ENCODE measurements at regions not wholly inside any gene's neighbourhood (a gene's known extent, or its start where the extent isn't known, plus 50 kb on each side); places are given as distances from the start of the nearest gene placed in this dataset.

GRCh38 chr11:134800826-134801225, 388.8 kb upstream of the B3GAT1 start:
- DNase-seq (ENCODE audit: low spot score): no peak

- no peak for DNase-seq (ENCODE audit: low spot score)
Observed at GRCh38 chr11:134800130-134800529, 388.1 kb upstream of the B3GAT1 start.

DNA sequence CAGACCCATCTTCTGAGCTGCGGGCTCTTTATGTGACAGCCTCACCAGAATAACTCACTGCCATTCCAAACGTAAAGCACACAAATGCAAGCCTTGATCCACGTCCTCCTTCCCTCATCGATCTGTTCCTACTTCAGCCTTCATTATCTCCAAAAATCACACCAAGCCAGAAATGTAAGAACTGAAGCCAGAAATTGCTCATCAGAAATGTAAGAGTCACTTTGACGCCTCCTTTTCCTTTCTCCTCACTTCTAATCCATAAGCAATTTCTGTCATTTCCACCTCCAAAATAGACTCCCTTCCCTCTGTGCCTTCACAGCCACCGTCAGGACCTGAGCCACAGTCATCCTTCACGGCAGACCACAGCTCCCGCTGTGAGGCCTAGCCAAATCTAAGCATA, 387.3 kb upstream of the B3GAT1 start:
- DNase-seq (ENCODE audit: low spot score): no peak

DNA sequence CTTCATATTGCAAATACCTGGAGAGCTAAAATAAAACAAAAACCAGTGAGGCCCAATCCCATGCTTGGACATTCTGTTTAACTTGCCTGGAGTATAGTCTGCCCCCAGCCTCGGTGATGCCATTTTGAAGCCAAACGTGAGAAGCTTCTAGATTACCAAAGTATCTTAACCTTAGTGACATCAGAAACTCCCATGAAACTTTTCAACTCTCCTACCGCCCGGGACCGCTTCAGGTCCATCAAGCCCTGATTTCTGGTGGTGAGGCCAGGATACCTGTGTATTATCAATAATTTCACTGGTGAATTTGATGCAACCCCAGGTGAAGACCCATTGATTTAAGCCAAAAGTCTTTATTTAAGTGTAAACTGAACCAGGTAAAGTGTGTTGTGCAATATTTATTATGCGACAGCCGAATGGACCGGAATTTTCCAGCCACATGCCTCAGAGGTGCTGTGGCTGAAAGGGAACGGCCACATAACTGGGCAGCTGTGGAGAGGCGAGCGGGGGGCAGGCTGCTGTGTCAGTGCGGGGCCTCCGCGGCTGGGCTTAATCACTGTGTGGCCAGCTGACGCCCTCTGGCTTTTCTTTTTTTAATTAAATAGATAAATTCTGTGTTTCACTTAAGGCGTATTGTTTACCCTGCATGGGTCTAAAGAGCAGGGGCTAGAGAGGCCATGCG, 385.5 kb upstream of the B3GAT1 start:
- DNase-seq (ENCODE audit: low spot score): no peak

DNA sequence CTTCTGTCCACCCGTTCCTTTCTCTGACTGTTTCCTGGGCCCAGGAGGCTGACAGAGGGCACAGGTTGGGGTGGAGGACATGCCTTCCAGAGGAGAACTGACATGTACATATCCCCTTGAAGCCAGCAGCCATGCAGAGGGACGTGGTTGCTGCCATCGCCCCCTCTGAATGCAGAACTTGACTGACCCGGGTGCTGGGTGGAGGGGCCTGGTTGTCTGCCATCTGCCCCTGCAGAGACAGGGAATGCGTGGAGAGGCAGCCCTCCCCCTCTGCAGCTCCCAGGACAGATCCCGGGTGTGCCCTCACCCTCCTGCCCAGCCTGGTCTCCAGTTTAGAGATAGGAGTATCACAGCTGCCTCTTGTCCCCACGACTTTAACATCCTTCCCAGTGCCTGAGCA, 383.0 kb upstream of the B3GAT1 start:
- no peak for DNase-seq (ENCODE audit: low spot score)

- no peak for DNase-seq (ENCODE audit: low spot score)
Observed at GRCh38 chr11:134794192-134794591, 382.1 kb upstream of the B3GAT1 start.

- DNase-seq (ENCODE audit: low spot score): no peak
Observed at GRCh38 chr11:134792677-134793076, 380.6 kb upstream of the B3GAT1 start.

DNA sequence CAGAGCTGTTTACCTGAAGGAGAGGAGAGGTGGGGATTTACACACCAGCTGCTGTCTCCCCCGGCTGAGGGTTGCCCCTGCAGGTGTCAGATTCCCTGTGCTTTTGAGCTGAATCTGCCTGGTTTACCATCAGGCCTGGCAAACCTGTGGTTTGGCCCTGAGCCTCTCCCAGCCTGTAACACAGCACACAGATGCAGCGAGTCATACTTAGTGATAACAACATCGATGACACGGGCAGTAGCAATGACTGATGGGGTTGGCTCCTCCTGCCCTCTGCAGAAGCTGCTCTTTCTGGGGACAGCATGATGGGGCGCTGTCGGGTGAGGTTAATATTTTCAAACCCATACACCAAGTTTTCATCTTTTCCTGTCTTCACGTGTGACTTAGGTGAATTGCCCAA, 380.0 kb upstream of the B3GAT1 start:
- DNase-seq (ENCODE audit: low spot score): no peak

- no peak for DNase-seq (ENCODE audit: low spot score)
Observed at GRCh38 chr11:134791102-134791501, 379.1 kb upstream of the B3GAT1 start.

DNA sequence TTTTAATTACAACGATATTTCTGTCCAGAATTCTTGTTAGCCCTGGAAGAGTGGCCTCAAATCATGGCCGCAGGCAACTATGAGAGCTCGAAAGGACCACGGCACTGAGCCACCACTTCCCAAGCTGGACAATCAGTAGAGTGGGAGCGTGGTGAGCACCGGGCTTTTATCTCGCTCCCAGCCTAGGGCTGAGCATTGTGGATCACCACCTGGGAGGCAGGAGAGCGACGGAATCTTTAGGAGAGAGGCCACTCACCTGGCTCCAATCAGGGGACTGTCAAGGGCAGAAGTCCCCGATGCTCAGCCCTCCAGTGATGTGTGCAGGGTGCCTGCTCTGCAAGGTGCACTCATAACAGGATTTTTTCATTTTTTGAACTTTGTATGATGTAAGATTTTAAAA, 377.1 kb upstream of the B3GAT1 start:
- no peak for DNase-seq (ENCODE audit: low spot score)

GRCh38 chr11:134786636-134787035, 374.6 kb upstream of the B3GAT1 start:
- no peak for DNase-seq (ENCODE audit: low spot score)

DNA sequence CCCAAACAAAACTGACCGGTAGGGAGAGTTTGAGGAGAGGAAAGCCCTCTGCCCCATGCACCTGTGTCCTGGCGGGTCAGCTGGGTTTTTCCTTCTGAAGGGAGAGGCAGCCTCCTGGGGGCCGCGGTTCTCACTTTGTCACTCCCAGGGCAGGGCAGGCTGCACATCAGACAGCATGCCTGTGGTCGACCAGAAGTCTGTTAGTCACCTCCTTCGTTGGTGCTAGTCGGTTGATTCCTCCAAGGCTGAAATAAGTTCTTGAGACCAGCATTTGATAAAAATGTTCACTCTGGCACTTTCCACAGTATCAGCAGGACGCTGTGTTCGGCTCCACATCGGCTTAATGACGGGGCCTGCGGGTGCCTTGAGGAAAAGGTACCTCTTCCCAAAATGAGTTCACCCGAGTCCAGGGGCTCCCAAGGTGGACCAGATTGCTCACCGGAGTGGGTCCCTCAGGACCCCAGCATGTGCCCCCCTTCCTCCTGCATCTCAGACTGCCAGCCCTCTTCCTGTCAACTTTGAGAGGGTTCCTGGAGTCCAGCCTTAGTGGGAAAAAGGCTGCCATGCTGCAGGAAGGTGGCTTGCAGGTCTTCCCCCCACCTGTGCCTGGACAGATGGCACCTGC, 373.7 kb upstream of the B3GAT1 start:
- no peak for DNase-seq (ENCODE audit: low spot score)

GRCh38 chr11:134785059-134785458, 373.0 kb upstream of the B3GAT1 start:
- no peak for DNase-seq (ENCODE audit: low spot score)

DNA sequence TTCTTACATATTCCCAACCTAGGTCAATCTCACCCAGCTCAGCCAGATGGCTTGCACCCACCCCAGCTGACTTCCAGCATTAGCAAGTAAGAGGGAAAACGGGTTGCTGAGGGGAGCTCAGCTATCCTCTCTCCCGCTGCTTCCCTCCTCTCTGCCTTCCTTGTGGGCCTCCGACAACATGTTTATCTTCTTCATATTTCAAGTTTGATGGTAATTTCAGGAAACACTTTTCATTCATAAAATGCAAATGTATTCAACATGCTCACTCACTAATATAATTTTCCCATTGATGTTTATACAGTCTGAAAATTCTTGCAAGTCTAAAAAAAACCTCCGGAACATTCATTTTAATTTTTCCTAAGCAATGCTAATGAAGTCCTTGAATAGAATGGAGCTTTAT, 372.5 kb upstream of the B3GAT1 start:
- DNase-seq (ENCODE audit: low spot score): no peak

DNA sequence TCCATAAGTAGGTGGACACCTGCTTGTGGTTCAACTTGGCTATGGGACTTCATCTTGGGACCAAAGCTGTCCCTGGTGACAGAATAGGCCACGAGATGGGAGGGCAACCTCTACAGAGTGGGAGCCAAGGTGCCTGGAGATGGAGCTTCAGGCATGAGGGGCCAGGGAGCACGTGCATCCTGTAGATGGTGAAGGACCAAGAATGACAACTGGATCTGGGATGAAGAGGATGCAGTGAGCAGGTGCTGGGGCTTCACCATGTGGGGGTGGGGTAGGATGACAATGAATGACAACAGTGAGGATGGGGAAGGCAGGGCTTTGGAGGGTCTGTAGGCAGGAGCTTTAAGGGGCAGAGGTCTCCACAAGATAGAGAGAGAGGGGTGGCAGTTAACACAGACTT, 372.0 kb upstream of the B3GAT1 start:
- DNase-seq (ENCODE audit: low spot score): no peak

DNA sequence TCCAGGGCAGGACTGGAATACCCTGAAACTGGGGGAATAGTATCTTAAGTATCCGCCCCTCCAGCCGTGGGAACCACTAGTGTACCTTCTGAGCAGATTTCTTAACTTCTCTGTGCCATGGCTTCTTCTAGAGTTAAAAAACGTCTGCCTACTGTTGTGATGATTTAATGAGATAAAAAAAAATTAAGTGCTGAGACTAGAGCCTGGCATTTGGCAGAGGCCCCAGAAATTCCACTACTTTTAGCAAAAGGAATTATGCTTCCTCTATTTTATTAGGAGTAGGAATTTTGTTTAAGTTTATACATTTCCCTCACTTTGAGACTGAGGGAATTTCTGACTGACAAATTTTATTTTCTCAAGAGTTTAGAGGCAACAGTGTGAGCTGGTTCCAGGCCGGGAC, 371.2 kb upstream of the B3GAT1 start:
- no peak for DNase-seq (ENCODE audit: low spot score)

DNA sequence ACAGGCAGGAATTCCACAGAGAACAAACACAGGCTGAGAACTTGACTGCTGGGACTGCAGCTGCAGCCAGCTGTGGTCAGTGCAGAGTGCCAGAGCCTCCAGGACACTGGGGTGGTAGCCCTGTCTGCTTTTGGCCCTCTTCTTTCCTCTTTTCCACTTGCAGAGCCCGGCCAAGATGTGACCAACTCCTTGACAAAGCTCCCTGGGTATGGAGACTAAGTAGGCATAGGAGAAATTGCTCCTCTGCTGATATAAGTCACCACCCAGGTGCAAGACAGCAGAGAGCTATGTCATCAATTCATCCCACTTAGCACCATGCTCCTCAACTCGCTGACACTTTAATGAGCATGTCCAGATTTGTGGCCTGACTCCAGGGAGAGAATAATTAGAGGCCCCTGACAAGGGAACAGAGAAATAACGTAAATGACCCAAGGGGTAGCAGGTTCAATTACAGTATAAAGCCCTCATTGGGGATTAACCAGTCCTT, 369.4 kb upstream of the B3GAT1 start:
- no peak for DNase-seq (ENCODE audit: low spot score)

DNA sequence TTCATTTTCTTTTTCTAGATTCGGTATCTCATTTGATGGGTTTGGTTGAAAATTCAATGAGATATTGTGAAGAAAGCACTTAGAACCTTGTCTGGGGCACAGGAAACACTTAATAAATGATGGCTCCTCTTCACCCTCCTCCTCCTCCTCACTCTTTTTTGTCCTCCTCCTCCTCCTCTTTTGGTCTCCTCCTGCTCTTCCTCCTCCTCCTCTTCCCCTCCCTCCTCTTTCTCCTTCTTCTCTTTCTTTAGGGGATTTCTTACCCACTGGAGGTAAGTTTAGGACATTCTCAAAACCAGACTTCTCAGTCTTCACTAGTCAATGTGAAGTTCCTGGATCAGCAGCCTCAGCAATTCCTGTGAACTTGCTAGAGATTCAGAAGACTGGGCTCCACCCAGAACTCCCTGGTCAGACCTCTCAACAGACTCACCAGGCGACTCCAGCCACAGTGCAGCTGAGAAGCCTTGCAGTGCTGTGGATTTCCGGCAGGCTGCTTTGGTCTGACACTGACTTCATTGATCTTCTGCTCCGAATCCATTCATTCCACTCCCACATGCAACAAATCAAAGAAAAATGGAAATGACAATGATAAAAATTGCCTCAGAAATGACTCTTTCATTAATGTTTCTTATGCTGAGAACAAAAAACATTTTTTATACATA, 368.6 kb upstream of the B3GAT1 start:
- DNase-seq (ENCODE audit: low spot score): no peak

DNA sequence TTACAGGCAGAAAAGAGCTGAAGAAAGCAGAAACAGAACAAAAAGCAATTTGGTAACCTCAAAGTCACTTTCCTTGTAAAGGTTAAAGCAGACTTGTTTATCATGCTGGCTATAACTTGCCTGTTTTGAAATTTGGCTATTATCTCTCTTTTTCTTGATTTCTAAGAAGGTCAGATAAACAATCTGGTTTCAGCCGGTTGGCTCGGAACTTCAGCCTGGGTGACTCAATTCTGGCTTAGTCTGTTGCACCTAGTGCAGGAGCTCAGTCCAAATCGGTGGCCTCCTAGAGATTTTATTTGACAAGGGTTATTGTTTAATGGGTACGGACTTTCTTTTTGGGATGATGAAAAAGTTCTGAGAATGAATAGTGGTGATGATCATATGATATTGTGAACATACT, 367.1 kb upstream of the B3GAT1 start:
- DNase-seq (ENCODE audit: low spot score): no peak

GRCh38 chr11:134768463-134768862, 356.4 kb upstream of the B3GAT1 start:
- DNase-seq (ENCODE audit: low spot score): no peak

DNA sequence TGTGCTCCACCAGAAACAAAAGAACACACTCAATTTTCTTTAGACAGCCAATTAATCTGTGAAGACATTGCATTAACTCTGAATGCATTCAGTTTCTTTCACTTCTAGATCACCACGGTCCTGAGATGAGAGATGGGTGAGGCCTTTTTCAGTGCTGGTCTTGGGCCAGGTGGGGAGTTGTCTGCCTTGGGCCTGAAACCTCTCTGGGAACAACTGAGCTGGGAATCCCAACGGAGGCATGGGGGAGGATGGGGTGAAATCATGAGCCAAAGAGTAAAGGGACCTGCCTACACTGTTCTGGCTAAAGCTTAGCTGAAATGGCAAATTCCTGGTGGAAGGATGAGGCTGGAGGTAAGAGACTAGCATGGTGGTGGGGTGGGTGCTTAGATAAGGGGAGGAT, 353.5 kb upstream of the B3GAT1 start:
- DNase-seq (ENCODE audit: low spot score): no peak

GRCh38 chr11:134764966-134765365, 352.9 kb upstream of the B3GAT1 start:
- DNase-seq (ENCODE audit: low spot score): no peak

GRCh38 chr11:134764367-134764766, 352.3 kb upstream of the B3GAT1 start:
- DNase-seq (ENCODE audit: low spot score): no peak

DNA sequence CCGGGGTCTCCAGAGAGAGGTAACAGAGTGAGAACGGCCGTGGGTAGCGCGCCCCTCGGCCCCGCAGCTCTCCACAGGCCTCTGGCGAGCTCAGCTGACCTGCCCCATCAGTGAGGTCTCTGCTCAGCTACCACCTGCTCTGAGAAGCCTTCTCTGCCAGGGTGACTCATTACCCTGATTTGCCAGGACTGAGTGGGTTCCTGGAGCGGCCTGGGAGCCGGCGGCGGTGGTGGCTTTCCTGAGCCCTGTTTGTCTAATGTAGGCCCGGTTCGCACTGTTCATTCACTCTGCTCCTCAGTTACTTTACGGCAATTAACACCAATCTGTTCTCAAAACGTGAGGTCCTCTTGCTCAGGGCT, 351.0 kb upstream of the B3GAT1 start:
- no peak for DNase-seq (ENCODE audit: low spot score)

Measured in HuH-7.5 (cell line).